ENCODE measurements at regions not wholly inside any gene's neighbourhood (a gene's known extent, or its start where the extent isn't known, plus 50 kb on each side); places are given as distances from the start of the nearest gene placed in this dataset.

DNA sequence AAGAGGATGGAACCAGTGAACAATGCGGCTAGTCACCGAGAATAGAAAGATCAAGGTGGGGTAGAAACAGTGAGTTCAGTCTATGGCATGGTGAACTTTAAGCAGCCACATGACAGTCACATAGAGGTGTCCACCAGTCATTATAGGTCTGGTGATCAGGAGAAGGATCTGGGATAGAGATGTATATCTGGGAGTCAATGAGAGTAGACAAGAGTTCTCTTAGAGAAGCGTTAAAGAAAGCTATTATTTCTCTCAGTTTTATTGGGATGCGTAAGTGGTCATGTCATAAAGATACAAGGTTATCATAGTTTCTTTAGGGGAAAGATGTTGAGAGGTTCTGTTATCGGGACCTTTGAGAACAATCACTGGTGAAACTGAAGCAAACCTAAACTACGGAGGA, 136.1 kb upstream of the SLC38A2 start:
- no peak overlapping the region for H3K4me3 ChIP-seq (ENCODE audit: low read length)
- TF ChIP-seq, protein P1, sequence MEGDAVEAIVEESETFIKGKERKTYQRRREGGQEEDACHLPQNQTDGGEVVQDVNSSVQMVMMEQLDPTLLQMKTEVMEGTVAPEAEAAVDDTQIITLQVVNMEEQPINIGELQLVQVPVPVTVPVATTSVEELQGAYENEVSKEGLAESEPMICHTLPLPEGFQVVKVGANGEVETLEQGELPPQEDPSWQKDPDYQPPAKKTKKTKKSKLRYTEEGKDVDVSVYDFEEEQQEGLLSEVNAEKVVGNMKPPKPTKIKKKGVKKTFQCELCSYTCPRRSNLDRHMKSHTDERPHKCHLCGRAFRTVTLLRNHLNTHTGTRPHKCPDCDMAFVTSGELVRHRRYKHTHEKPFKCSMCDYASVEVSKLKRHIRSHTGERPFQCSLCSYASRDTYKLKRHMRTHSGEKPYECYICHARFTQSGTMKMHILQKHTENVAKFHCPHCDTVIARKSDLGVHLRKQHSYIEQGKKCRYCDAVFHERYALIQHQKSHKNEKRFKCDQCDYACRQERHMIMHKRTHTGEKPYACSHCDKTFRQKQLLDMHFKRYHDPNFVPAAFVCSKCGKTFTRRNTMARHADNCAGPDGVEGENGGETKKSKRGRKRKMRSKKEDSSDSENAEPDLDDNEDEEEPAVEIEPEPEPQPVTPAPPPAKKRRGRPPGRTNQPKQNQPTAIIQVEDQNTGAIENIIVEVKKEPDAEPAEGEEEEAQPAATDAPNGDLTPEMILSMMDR (conservative IDR thresholded peaks at IDR 0.05; ENCODE audit: low read depth, low read length) = no peak
- no peak for DNase-seq (ENCODE audit: low read depth)

GRCh38 chr12:46507766-46508165, 135.2 kb upstream of the SLC38A2 start:
- DNase-seq (ENCODE audit: low read depth) = no peak
- TF ChIP-seq, protein P1 (conservative IDR thresholded peaks at IDR 0.05; ENCODE audit: low read depth, low read length) = no peak
- H3K4me3 ChIP-seq (ENCODE audit: low read length) = no peak overlapping the region

DNA sequence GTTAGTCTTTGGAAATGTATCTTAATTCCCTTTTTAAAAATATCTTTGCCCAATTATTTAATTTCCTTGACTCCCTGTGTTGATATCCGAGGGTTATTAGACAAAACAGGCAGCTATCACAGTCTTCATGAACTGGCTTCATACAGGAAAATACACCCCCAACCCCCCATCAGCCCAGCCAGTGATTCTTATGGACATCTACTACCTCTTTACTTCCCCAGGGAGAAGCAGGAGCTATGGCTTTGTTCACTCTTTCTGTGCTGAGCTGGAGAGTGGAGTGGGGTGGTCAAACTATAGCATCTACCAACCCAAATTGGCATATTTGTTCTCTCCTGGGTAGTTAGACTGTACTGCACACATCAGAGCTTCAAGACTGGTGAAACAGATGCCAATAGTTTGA, 134.4 kb upstream of the SLC38A2 start:
- H3K4me3 ChIP-seq (ENCODE audit: low read length) = no peak overlapping the region
- no peak for DNase-seq (ENCODE audit: low read depth)
- TF ChIP-seq, protein P1 (conservative IDR thresholded peaks at IDR 0.05; ENCODE audit: low read depth, low read length) = no peak

- no peak overlapping the region for H3K4me3 ChIP-seq (ENCODE audit: low read length)
- no peak for DNase-seq (ENCODE audit: low read depth)
- TF ChIP-seq, protein P1 (conservative IDR thresholded peaks at IDR 0.05; ENCODE audit: low read depth, low read length) = no peak
Measured at GRCh38 chr12:46506198-46506597, 133.6 kb upstream of the SLC38A2 start.

DNA sequence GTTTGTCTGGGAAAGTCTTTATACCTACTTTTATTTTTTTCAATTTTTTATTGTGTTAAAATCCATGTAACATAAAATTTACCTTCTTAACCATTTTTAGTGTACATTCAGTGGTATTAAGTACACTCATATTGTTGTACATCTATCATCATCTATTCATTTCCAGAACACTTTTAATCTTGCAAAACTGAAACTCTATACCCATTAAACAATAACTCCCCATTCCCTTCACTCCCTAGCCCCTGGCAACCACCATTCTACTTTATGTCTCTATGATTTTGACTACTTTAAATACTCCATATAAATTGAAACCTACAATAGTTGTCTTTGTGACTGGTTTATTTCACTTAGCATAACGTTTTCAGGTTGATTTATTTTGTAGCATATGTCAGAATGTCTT, 131.9 kb upstream of the SLC38A2 start:
- TF ChIP-seq, protein P1 (conservative IDR thresholded peaks at IDR 0.05; ENCODE audit: low read depth, low read length) = no peak
- no peak overlapping the region for H3K4me3 ChIP-seq (ENCODE audit: low read length)
- no peak for DNase-seq (ENCODE audit: low read depth)

GRCh38 chr12:46503637-46504175, 131.1 kb upstream of the SLC38A2 start:
- DNase-seq (ENCODE audit: low read depth) = no peak
- TF ChIP-seq, protein P1 (conservative IDR thresholded peaks at IDR 0.05; ENCODE audit: low read depth, low read length) = no peak
- no peak overlapping the region for H3K4me3 ChIP-seq (ENCODE audit: low read length)

DNA sequence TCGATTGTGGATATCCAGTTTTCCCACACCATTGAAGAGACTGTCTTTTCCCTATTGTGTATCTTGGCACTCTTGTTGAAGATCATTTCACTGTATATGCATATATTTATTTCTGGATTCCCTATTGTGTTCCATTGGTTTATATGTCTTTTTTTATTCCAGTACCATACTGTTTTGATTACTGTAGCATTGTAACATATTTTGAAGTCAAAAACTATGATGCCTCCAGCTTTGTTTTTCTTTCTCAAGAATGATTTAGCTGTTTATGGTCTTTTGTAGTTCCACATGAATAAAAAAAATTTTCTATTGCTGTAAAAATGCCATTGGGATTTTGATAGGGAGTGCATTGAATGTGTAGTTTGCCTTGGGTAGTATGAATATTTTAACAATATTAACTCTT, 128.1 kb upstream of the SLC38A2 start:
- TF ChIP-seq, protein P1 (conservative IDR thresholded peaks at IDR 0.05; ENCODE audit: low read depth, low read length) = no peak
- no peak overlapping the region for H3K4me3 ChIP-seq (ENCODE audit: low read length)
- no peak for DNase-seq (ENCODE audit: low read depth)
